Hepatocyte (in vitro differentiated cells): ENCODE measurements at regions not wholly inside any gene's neighbourhood (a gene's known extent, or its start where the extent isn't known, plus 50 kb on each side); places are given as distances from the start of the nearest gene placed in this dataset.

Experiments
- CTCF ChIP-seq: fragments of 200-600 bp; sonication (generic); IDR thresholded peaks from 2 replicates; pipeline ENCODE4 v1.5.1; 2016; ENCODE audit warnings: antibody characterized with exemption, mild to moderate bottlenecking; ENCODE audit not compliant: poor library complexity
- EZH2phosphoT487 ChIP-seq: fragments of 200-600 bp; sonication (generic); IDR thresholded peaks from one replicate; pipeline ENCODE4 v1.6.1; 2018; ENCODE audit warnings: antibody characterized with exemption, mild to moderate bottlenecking, low read depth, moderate library complexity; ENCODE audit not compliant: unreplicated experiment, severe bottlenecking

- no peak for TF ChIP-seq CTCF
- no peak for TF ChIP-seq EZH2phosphoT487
Observed at GRCh38 chr14:89573399-89573657, 156.3 kb upstream of the FOXN3 start.
